SK-N-SH treated with all-trans-retinoic acid at 6 μM for 48 hours (cell line): ENCODE measurements at regions not wholly inside any gene's neighbourhood (a gene's known extent, or its start where the extent isn't known, plus 50 kb on each side); places are given as distances from the start of the nearest gene placed in this dataset.

Experiments used
- BACH2 ChIP-seq: fragments of 250-450 bp; sonication (Bioruptor Pico); IDR thresholded peaks from 2 replicates; pipeline ENCODE4 v1.9.0; 2021; ENCODE audit warnings: mild to moderate bottlenecking, borderline replicate concordance
- CSDC2 ChIP-seq: fragments of 250-450 bp; sonication (Bioruptor Pico); IDR thresholded peaks from 2 replicates; pipeline ENCODE4 v1.5.0; 2020; ENCODE audit warnings: mild to moderate bottlenecking, moderate library complexity
- ESRRG ChIP-seq: fragments of 250-450 bp; sonication (Bioruptor Pico); IDR thresholded peaks from 2 replicates; pipeline ENCODE4 v1.6.1; 2021; ENCODE audit warnings: mild to moderate bottlenecking
- OSR1 ChIP-seq: fragments of 250-450 bp; sonication (Bioruptor Pico); IDR thresholded peaks from 2 replicates; pipeline ENCODE4 v1.8.0; 2022; ENCODE audit warnings: moderate library complexity, mild to moderate bottlenecking, inconsistent platforms
- PATZ1 ChIP-seq: fragments of 250-450 bp; sonication (Bioruptor Pico); IDR thresholded peaks from 2 replicates; pipeline ENCODE4 v1.8.0; 2020; ENCODE audit warnings: mild to moderate bottlenecking, moderate library complexity, borderline replicate concordance
- PPARA ChIP-seq: fragments of 250-450 bp; sonication (Bioruptor Pico); IDR thresholded peaks from 2 replicates; pipeline ENCODE4 v1.5.0; 2020; ENCODE audit warnings: mild to moderate bottlenecking, borderline replicate concordance
- RARB ChIP-seq: fragments of 250-450 bp; sonication (Bioruptor Pico); IDR thresholded peaks from 2 replicates; pipeline ENCODE4 v1.8.0; 2021; ENCODE audit warnings: mild to moderate bottlenecking, moderate library complexity
- ZFP3 ChIP-seq: fragments of 250-450 bp; sonication (Bioruptor Pico); IDR thresholded peaks from 2 replicates; pipeline ENCODE4 v1.5.0; 2020; ENCODE audit warnings: mild to moderate bottlenecking, moderate library complexity
- ZFP30 ChIP-seq: fragments of 450-650 bp; formaldehyde crosslinking; IDR thresholded peaks from 2 replicates; pipeline ENCODE4 v1.5.0; 2022; ENCODE audit warnings: mild to moderate bottlenecking, moderate library complexity
- ZNF565 ChIP-seq: fragments of 450-650 bp; formaldehyde crosslinking; conservative IDR thresholded peaks from 2 replicates; pipeline ENCODE4 v1.5.0; 2020; ENCODE audit warnings: low read depth, mild to moderate bottlenecking, moderate library complexity
- ZNF70 ChIP-seq: fragments of 450-650 bp; formaldehyde crosslinking; IDR thresholded peaks from 2 replicates; pipeline ENCODE4 v1.5.0; 2020; ENCODE audit warnings: mild to moderate bottlenecking, moderate library complexity
- ZNF8 ChIP-seq: fragments of 450-650 bp; formaldehyde crosslinking; IDR thresholded peaks from 2 replicates; pipeline ENCODE4 v1.5.0; 2020; ENCODE audit warnings: mild to moderate bottlenecking, moderate library complexity
- TF ChIP-seq, protein P1 (sequence below): fragments of 250-450 bp; sonication (Bioruptor Pico); IDR thresholded peaks from 2 replicates; pipeline ENCODE4 v1.5.1; 2020; ENCODE audit warnings: low read depth, mild to moderate bottlenecking, moderate library complexity

DNA sequence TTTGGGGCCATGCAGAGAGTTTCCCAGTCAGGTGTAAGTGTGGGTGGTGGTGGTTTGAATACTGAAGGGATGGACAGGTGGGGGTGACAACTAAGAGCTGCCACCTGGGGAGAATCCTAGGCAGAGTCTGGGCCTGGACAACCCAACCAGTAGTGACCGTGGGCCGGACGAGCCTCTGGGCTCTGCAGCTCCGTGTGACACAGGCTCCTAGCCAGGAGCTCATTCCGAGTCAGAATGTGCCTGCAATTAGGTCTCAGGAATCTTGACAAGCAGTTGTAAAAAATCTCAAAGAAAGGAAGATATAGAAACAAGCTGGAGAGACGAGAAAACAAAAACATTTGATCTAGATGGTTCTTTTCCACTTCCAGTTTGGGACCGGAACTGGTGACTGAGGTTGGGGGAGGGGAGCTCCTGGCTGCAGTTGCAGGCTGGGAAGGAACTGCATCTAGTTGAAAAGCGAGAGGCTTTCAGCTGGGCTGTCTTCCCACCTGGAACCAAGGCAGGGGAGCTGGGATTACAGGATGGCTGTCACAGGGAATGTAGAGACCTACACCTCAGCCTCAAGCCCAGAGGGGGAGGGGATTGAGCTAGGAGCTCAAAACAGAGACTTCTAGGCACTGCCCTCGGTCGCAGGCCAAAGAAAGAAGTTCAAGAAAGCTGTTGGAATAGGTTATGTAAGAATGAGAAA is 156.9 kb downstream of the PAX1 start:
- TF ChIP-seq ESRRG = no peak
- TF ChIP-seq PATZ1 (CRISPR knock-in tag) = no peak
- no peak for TF ChIP-seq RARB (CRISPR knock-in tag)
- TF ChIP-seq PPARA (CRISPR knock-in tag) = no peak
- no peak for TF ChIP-seq ZFP3 (CRISPR knock-in tag)
- TF ChIP-seq, protein P1, sequence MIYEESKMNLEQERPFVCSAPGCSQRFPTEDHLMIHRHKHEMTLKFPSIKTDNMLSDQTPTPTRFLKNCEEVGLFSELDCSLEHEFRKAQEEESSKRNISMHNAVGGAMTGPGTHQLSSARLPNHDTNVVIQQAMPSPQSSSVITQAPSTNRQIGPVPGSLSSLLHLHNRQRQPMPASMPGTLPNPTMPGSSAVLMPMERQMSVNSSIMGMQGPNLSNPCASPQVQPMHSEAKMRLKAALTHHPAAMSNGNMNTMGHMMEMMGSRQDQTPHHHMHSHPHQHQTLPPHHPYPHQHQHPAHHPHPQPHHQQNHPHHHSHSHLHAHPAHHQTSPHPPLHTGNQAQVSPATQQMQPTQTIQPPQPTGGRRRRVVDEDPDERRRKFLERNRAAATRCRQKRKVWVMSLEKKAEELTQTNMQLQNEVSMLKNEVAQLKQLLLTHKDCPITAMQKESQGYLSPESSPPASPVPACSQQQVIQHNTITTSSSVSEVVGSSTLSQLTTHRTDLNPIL = no peak
- TF ChIP-seq ZFP30 = no peak
- TF ChIP-seq ZNF565 (CRISPR knock-in tag) = no peak
- TF ChIP-seq BACH2 = no peak
- no peak for TF ChIP-seq ZNF70 (CRISPR knock-in tag)
- no peak for TF ChIP-seq ZNF8 (CRISPR knock-in tag)
- no peak for TF ChIP-seq CSDC2
- TF ChIP-seq OSR1 (CRISPR knock-in tag) = no peak
